CD8-positive, alpha-beta memory T cell (primary cell): ENCODE measurements at regions not wholly inside any gene's neighbourhood (a gene's known extent, or its start where the extent isn't known, plus 50 kb on each side); places are given as distances from the start of the nearest gene placed in this dataset.
A peak's percentile ranks its signal among the peaks of the same experiment; 100 is the strongest.
"Not testable (repeated sequence)": the region's sequence is repeated elsewhere in the genome, so short reads cannot be mapped to it uniquely, and the experiment has no call there.

Source experiments
- CTCF ChIA-PET: fragments of 350-600 bp; sonication (Branson Sonifier 250); formaldehyde crosslinking; loops from one replicate; lab custom pipeline; 2021; ENCODE audit warnings: antibody characterized with exemption; lab: Charles Lee
- POLR2A ChIA-PET: fragments of 350-600 bp; sonication (Branson Sonifier 250); formaldehyde crosslinking; loops from one replicate; lab custom pipeline; 2021; ENCODE audit warnings: antibody characterized with exemption; lab: Charles Lee
- DNase-seq, 5 donors: peaks; one replicate each; pipeline versions ENCODE4 v3.0.0 to v3.0.0-alpha.2; 2020 to 2022; ENCODE audit warnings: mixed read lengths in 1 of 5
- H3K27ac ChIP-seq: one replicate; pipeline ENCODE4 v1.7.0; 2013; ENCODE audit warnings: low read depth, mild to moderate bottlenecking, low read length, moderate library complexity
- H3K27me3 ChIP-seq: 2 replicates; pipeline ENCODE4 v1.7.0; 2013; ENCODE audit warnings: low read length, mild to moderate bottlenecking; ENCODE audit not compliant: insufficient read depth, poor library complexity, severe bottlenecking
- H3K36me3 ChIP-seq: 2 replicates; pipeline ENCODE4 v1.7.0; 2013; ENCODE audit warnings: mild to moderate bottlenecking, low read length, moderate library complexity; ENCODE audit not compliant: insufficient read depth
- H3K4me1 ChIP-seq: 2 replicates; pipeline ENCODE4 v1.7.0; 2013; ENCODE audit warnings: mild to moderate bottlenecking, low read length, moderate library complexity; ENCODE audit not compliant: insufficient read depth
- H3K4me3 ChIP-seq: 2 replicates; pipeline ENCODE4 v1.7.0; 2013; ENCODE audit warnings: mild to moderate bottlenecking, low read length
- H3K9me3 ChIP-seq: 2 replicates; pipeline ENCODE4 v1.7.0; 2013; ENCODE audit warnings: mild to moderate bottlenecking, low read length
- H3K27ac Mint-ChIP-seq, 8 donors: one replicate each; pipeline ENCODE4 v1.8.0; 2020 to 2021; ENCODE audit warnings: mixed read lengths in 8 of 8, mild to moderate bottlenecking in 6 of 8, inconsistent platforms in 3 of 8, moderate library complexity in 3 of 8
- H3K27me3 Mint-ChIP-seq, 2 donors: one replicate each; pipeline ENCODE4 v1.8.0; 2020 to 2021; ENCODE audit warnings: mixed read lengths in 2 of 2, mild to moderate bottlenecking in 1 of 2, moderate library complexity in 1 of 2
- H3K36me3 Mint-ChIP-seq, 3 donors: one replicate each; pipeline ENCODE4 v1.8.0; 2020 to 2021; ENCODE audit warnings: mixed read lengths in 3 of 3, inconsistent platforms in 1 of 3, mild to moderate bottlenecking in 1 of 3
- H3K4me1 Mint-ChIP-seq, 3 donors: one replicate each; pipeline ENCODE4 v1.8.0; 2020 to 2021; ENCODE audit warnings: mixed read lengths in 3 of 3, inconsistent platforms in 1 of 3, mild to moderate bottlenecking in 1 of 3
- H3K4me3 Mint-ChIP-seq, 7 donors: one replicate each; pipeline ENCODE4 v1.8.0; 2020 to 2021; ENCODE audit warnings: mixed read lengths in 7 of 7, mild to moderate bottlenecking in 6 of 7, moderate library complexity in 4 of 7, inconsistent platforms in 2 of 7
- H3K9me3 Mint-ChIP-seq, 5 donors: one replicate each; pipeline ENCODE4 v1.8.0; 2020 to 2022; ENCODE audit warnings: mixed read lengths in 5 of 5, mild to moderate bottlenecking in 3 of 5, moderate library complexity in 2 of 5, inconsistent platforms in 1 of 5

DNA sequence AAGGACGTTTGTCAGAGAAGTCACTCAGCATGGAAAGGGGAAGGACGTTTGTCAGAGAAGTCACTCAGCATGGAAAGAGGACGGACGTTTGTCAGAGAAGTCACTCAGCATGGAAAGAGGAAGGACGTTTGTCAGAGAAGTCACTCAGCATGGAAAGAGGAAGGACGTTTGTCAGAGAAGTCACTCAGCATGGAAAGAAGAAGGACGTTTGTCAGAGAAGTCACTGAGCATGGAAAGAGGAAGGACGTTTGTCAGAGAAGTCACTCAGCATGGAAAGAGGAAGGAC lies 71.2 kb upstream of the TWIST2 start:
- H3K36me3 Mint-ChIP-seq, POLR2A ChIA-PET, DNase-seq, H3K36me3 ChIP-seq, H3K4me3 Mint-ChIP-seq, H3K27ac ChIP-seq, H3K9me3 Mint-ChIP-seq, H3K9me3 ChIP-seq, H3K4me1 Mint-ChIP-seq, H3K27ac Mint-ChIP-seq, H3K4me3 ChIP-seq, H3K27me3 ChIP-seq, CTCF ChIA-PET, H3K4me1 ChIP-seq: not testable (repeated sequence)
- peaks cover 17 to 33% of the 10 kb centered on the region in 2 donors for H3K27me3 Mint-ChIP-seq

DNA sequence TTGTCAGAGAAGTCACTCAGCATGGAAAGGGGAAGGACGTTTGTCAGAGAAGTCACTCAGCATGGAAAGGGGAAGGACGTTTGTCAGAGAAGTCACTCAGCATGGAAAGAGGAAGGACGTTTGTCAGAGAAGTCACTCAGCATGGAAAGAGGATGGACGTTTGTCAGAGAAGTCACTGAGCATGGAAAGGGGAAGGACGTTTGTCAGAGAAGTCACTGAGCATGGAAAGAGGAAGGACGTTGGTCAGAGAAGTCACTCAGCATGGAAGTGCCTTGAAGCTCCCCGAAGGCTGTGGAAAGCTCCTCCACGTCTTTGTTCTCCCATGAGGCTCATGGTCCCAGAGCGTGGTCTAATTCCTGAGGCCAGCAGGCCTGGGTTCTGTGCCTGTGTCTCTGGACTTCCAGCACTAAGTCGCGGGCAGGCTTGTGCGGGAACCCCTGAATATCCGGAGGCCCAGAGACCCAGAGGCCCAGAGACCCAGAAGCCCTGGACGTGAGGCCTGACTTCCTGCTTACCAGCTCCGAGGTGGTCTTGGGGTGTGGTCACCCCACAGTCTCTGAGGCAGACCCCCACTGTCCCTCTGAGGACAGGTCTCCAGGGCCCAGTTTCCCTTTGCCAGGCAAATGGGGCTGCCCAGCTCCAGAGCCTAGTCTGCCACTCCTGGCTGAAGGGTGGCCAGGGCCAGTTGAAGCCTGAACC lies 70.4 kb upstream of the TWIST2 start:
- Histone ChIP-seq H3K4me1 (no peaks in the 10 kb centered on the region), H3K27me3 (no peaks in the 10 kb centered on the region), H3K4me3 (no peak overlapping the region), H3K27ac (no peak overlapping the region), H3K36me3 (no peaks in the 10 kb centered on the region), H3K9me3 (no peaks in the 10 kb centered on the region)
- Mint-ChIP-seq H3K4me1 (peaks cover 0 to 2% (median 0%) of the 10 kb centered on the region in 3 donors), H3K27me3 (peaks cover 11 to 31% of the 10 kb centered on the region in 2 donors), H3K36me3 (peaks cover 0 to 4% (median 0%) of the 10 kb centered on the region in 3 donors), H3K9me3 (peaks cover 0 to 6% (median 0%) of the 10 kb centered on the region in 5 donors), H3K27ac (no peak overlapping the region), H3K4me3 (no peak overlapping the region)
- ChIA-PET CTCF (no interaction called here), POLR2A (no interaction called here)
- DNase-seq, result no peak

DNA sequence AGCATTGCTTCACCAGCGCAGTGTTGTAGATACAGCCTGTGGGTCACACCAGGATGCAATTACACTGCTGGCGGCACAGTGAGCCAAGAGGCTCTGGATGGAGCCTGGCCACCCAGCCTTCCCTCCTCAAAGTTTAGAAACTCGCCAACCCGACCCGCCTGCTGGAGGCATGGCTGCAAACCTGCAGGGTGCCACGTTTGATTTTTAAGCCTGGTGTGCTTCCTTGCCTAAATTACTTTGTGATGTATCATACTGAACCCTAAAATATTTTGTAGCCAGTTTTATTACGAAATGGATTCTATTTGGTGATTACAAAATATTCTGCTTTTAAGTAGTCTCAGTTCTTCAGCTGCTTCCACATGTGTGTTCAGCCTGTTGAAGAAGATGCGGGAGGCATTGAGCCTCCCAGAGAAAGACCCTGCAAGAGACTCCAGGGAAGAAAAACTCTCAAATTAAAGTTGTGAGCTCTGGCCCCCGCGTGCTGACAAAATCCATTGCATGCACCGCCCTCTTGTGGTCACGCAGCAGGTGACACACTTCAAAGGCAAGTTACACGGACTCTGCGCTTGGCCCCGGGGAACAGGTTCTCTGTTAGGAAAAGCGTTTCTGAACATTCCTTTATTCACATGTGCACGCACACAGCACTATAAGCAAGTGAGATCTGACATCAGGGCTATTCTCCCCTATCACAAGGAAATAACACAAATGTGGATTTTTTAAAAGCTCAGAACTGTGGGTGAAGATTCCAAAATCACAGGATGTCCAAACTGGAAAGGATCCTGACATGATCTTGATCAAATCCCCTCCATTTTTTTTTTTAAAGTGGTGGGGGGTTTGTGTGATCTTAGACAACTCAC lies 63.0 kb upstream of the TWIST2 start:
- DNase-seq, result peak in 4 of 5 donors; percentile 12 to 34 (median 21)
- H3K4me3 ChIP-seq, result no peak overlapping the region
- H3K9me3 ChIP-seq, result no peaks in the 10 kb centered on the region
- Mint-ChIP-seq H3K9me3 (peaks cover 0 to 6% (median 0%) of the 10 kb centered on the region in 5 donors), H3K27ac (no peak overlapping the region), H3K36me3 (peaks cover 0 to 6% (median 0%) of the 10 kb centered on the region in 3 donors), H3K4me1 (no peaks in the 10 kb centered on the region), H3K27me3 (peaks cover 1 to 43% of the 10 kb centered on the region in 2 donors), H3K4me3 (no peak overlapping the region)
- H3K4me1 ChIP-seq, result no peaks in the 10 kb centered on the region
- POLR2A ChIA-PET, result no interaction called here
- no peaks in the 10 kb centered on the region for H3K27me3 ChIP-seq
- CTCF ChIA-PET, result interaction anchor here (1.4 kb wide), 1 partner anchor 13 kb away, joined by 3 read pairs; no protein-coding TSS in a partner anchor
- H3K27ac ChIP-seq, result no peak overlapping the region
- H3K36me3 ChIP-seq, result no peaks in the 10 kb centered on the region

DNA sequence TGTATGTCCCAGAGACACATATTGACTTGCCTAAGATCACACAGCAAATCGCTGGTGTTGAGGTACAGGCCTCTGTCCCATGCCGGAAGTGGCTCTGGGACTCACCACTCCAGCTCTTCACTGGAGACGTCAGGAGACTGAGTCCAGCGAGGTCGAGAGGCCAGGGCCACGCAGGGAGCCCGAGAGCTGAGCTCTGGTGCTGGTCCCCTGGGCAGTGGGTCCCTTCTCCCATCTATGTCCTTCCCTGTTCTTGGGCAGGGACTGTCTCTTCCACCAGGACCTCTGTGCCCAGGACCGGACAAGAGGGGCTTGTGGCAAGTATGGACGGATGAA lies 62.4 kb upstream of the TWIST2 start:
- H3K36me3 Mint-ChIP-seq, result peaks cover 0 to 6% (median 0%) of the 10 kb centered on the region in 3 donors
- Histone ChIP-seq H3K27ac (no peak overlapping the region), H3K36me3 (no peaks in the 10 kb centered on the region), H3K4me3 (no peak overlapping the region), H3K27me3 (no peaks in the 10 kb centered on the region), H3K9me3 (no peaks in the 10 kb centered on the region), H3K4me1 (no peaks in the 10 kb centered on the region)
- peaks cover 0 to 6% (median 0%) of the 10 kb centered on the region in 5 donors for H3K9me3 Mint-ChIP-seq
- H3K4me3 Mint-ChIP-seq, result peak overlapping the region in 1 of 7 donors; percentile 14
- DNase-seq, result no peak
- ChIA-PET CTCF (interaction anchor here (1.4 kb wide), 1 partner anchor 12 kb away, joined by 3 read pairs; no protein-coding TSS in a partner anchor), POLR2A (no interaction called here)
- H3K4me1 Mint-ChIP-seq, result no peaks in the 10 kb centered on the region
- no peak overlapping the region for H3K27ac Mint-ChIP-seq
- H3K27me3 Mint-ChIP-seq, result peaks cover 1 to 47% of the 10 kb centered on the region in 2 donors

DNA sequence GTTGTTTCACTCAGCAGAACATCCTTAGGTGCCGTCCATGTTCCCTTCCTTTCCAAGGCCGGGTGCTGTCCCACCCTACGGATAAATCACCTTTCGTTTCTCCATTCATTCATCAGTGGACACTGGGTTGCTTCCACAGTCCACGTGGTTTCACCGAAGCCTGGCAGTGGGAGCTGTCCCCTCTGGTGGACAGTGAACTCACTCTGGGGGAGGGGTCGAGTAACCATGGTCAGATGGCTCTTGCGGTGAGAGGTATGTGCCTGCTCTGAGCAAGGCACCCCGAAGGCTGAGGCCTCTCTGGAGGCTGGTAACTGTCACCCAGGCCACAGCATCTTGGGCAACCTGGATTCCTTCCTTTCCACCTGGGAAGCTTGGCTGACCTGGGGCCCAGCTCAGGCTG lies 61.5 kb upstream of the TWIST2 start:
- Histone ChIP-seq H3K4me3 (no peak overlapping the region), H3K4me1 (no peaks in the 10 kb centered on the region), H3K36me3 (no peaks in the 10 kb centered on the region), H3K9me3 (no peaks in the 10 kb centered on the region), H3K27ac (no peak overlapping the region), H3K27me3 (no peaks in the 10 kb centered on the region)
- peaks cover 1 to 43% of the 10 kb centered on the region in 2 donors for H3K27me3 Mint-ChIP-seq
- peaks cover 0 to 2% (median 0%) of the 10 kb centered on the region in 3 donors for H3K36me3 Mint-ChIP-seq
- POLR2A ChIA-PET, result no interaction called here
- H3K4me1 Mint-ChIP-seq, result no peaks in the 10 kb centered on the region
- no peak for DNase-seq
- H3K9me3 Mint-ChIP-seq, result peaks cover 0 to 4% (median 0%) of the 10 kb centered on the region in 5 donors
- no peak overlapping the region for H3K4me3 Mint-ChIP-seq
- CTCF ChIA-PET, result no interaction called here
- no peak overlapping the region for H3K27ac Mint-ChIP-seq

DNA sequence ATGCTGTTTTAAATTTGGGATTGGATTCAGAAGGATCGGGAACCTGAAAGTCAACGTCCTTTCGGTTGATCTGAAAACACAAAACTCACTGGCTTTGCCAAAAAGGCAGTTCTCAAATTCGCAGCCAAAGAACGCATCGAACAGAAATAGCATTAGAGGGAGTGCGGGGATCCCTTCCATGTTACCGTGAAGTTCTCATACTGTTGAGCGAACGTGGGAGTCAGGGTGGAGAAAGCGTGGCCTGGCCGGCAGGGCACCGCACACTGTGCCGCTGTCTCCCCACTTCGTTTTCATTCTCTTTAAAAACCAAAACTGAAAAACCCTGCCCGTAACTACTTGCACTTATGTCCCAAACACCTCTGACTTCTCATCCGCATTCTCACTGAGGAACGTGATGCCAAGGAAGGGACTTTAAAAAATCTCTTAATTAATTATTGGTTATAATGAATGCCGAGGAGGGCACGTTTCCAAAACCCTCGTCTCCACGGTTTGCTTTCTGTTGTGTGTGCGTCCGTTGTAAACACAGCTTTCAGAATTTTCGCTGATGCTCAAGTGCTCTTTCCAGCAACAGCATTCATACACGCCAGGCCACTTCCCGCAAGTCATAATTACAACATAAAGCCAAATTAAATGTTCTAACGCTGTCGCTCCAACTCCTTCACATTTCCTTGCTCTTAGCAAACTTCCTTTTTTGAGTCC lies 60.9 kb upstream of the TWIST2 start:
- POLR2A ChIA-PET, result no interaction called here
- H3K9me3 Mint-ChIP-seq, result peaks cover 0 to 3% (median 0%) of the 10 kb centered on the region in 5 donors
- CTCF ChIA-PET, result no interaction called here

DNA sequence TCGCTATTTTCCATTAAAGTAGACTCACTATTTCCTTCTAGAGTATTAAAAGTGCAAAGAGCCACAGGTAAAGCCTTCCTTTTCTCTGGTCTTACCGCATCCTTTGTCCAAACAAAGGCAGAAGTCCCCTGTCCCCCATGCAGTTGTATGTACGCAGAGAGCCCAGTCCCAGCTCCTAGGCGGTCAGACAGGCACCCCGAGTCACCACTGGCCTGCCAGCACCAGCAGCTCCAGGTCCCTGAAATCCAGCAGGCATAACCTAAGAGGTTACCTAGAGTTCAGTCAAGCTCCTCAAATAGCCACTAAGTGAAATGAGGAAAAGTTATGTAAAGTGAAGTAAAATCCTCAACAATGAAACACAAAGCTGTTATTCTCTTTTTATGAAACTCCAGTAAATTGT lies 60.4 kb upstream of the TWIST2 start:
- Histone ChIP-seq H3K36me3 (no peaks in the 10 kb centered on the region), H3K4me3 (no peak overlapping the region), H3K4me1 (no peaks in the 10 kb centered on the region), H3K9me3 (no peaks in the 10 kb centered on the region), H3K27ac (no peak overlapping the region), H3K27me3 (no peaks in the 10 kb centered on the region)
- no peak overlapping the region for H3K27ac Mint-ChIP-seq
- ChIA-PET CTCF (no interaction called here), POLR2A (no interaction called here)
- peaks cover 1 to 37% of the 10 kb centered on the region in 2 donors for H3K27me3 Mint-ChIP-seq
- no peaks in the 10 kb centered on the region for H3K9me3 Mint-ChIP-seq
- no peak for DNase-seq
- H3K4me1 Mint-ChIP-seq, result no peaks in the 10 kb centered on the region
- H3K4me3 Mint-ChIP-seq, result no peak overlapping the region
- peaks cover 0 to 2% (median 0%) of the 10 kb centered on the region in 3 donors for H3K36me3 Mint-ChIP-seq

More for the DNA sequence above, 60.9 kb upstream of the TWIST2 start:
- Mint-ChIP-seq H3K4me3 (no peak overlapping the region), H3K27ac (no peak overlapping the region), H3K4me1 (no peaks in the 10 kb centered on the region), H3K27me3 (peaks cover 1 to 42% of the 10 kb centered on the region in 2 donors), H3K36me3 (peaks cover 0 to 2% (median 0%) of the 10 kb centered on the region in 3 donors)
- H3K27me3 ChIP-seq, result no peaks in the 10 kb centered on the region
- H3K9me3 ChIP-seq, result no peaks in the 10 kb centered on the region
- no peak for DNase-seq
- H3K36me3 ChIP-seq, result no peaks in the 10 kb centered on the region
- H3K27ac ChIP-seq, result no peak overlapping the region
- no peak overlapping the region for H3K4me3 ChIP-seq
- H3K4me1 ChIP-seq, result no peaks in the 10 kb centered on the region

DNA sequence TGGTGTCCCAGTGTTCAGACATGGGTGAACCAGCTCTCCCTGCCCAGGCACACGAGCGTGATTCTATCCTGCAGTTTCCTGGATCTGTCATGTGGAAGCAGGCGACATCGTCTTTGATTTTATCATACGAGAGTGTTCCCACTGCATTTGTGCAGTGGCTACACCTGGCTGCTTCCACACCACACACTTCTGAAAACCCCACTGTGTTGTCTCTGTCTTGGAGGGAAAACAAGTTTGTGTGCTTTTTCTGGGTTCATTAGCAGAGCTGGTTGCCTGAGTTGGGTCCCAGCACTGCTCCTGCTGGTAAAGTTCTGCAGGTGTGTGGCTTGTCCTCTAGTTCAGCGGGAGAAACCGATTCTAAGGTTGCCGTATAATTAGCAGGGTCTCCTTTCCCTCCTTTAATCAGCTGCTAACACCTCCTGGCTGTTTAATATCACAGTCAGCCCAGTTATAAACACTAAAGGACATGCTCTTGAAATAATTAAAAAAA lies 58.5 kb upstream of the TWIST2 start:
- no peak for DNase-seq
- peaks cover 0 to 2% (median 0%) of the 10 kb centered on the region in 3 donors for H3K36me3 Mint-ChIP-seq
- no peak overlapping the region for H3K27ac ChIP-seq
- ChIA-PET CTCF (no interaction called here), POLR2A (no interaction called here)
- no peaks in the 10 kb centered on the region for H3K4me1 Mint-ChIP-seq
- no peaks in the 10 kb centered on the region for H3K27me3 ChIP-seq
- no peak overlapping the region for H3K4me3 ChIP-seq
- H3K27ac Mint-ChIP-seq, result no peak overlapping the region
- no peak overlapping the region for H3K4me3 Mint-ChIP-seq
- no peaks in the 10 kb centered on the region for H3K9me3 ChIP-seq
- H3K9me3 Mint-ChIP-seq, result no peaks in the 10 kb centered on the region
- no peaks in the 10 kb centered on the region for H3K36me3 ChIP-seq
- H3K27me3 Mint-ChIP-seq, result peaks cover 0 to 26% of the 10 kb centered on the region in 2 donors
- H3K4me1 ChIP-seq, result no peaks in the 10 kb centered on the region
